ENCODE measurements at regions not wholly inside any gene's neighbourhood (a gene's known extent, or its start where the extent isn't known, plus 50 kb on each side); places are given as distances from the start of the nearest gene placed in this dataset.

- Mint-ChIP-seq H3K4me1 (no peaks in the 10 kb centered on the region), H3K27me3 (no peaks in the 10 kb centered on the region), H3K36me3 (ENCODE audit: low read depth) (no peaks in the 10 kb centered on the region), H3K27ac (no peak overlapping the region), H3K4me3 (no peak overlapping the region), H3K9me3 (no peaks in the 10 kb centered on the region)
- no peak for TF ChIP-seq CTCF (IDR thresholded peaks at IDR 0.05)
- ATAC-seq (ENCODE audit: low read depth) (no peak), DNase-seq (no peak)
- ChIA-PET POLR2A (no interaction called here), CTCF (no interaction called here)
- intact Hi-C loops (cut with micrococcal nuclease): no loop called here
Observed at GRCh38 chr20:61002090-61002489, 250.0 kb upstream of the CDH4 start.

- H3K36me3 Mint-ChIP-seq (ENCODE audit: low read depth): no peaks in the 10 kb centered on the region
- TF ChIP-seq CTCF (IDR thresholded peaks at IDR 0.05): no peak
- ATAC-seq (ENCODE audit: low read depth): no peak
- DNase-seq: no peak
- no peaks in the 10 kb centered on the region for H3K27me3 Mint-ChIP-seq
- ChIA-PET CTCF (no interaction called here), POLR2A (no interaction called here)
- no peak overlapping the region for H3K4me3 Mint-ChIP-seq
- intact Hi-C loops (cut with micrococcal nuclease): no loop called here
- H3K27ac Mint-ChIP-seq: no peak overlapping the region
- H3K4me1 Mint-ChIP-seq: no peaks in the 10 kb centered on the region
- peaks cover 2% of the 10 kb centered on the region for H3K9me3 Mint-ChIP-seq
Observed at GRCh38 chr20:61014491-61014890, 237.6 kb upstream of the CDH4 start.

- no peak for DNase-seq
- TF ChIP-seq CTCF (IDR thresholded peaks at IDR 0.05): no peak
- no peaks in the 10 kb centered on the region for H3K4me1 Mint-ChIP-seq
- ATAC-seq (ENCODE audit: low read depth): no peak
- ChIA-PET POLR2A (no interaction called here), CTCF (no interaction called here)
- H3K27ac Mint-ChIP-seq: no peak overlapping the region
- no peaks in the 10 kb centered on the region for H3K27me3 Mint-ChIP-seq
- intact Hi-C loops (cut with micrococcal nuclease): loop anchor here (1.0 kb wide), 1 partner anchor 22 kb away; no protein-coding TSS in a partner anchor
- H3K36me3 Mint-ChIP-seq (ENCODE audit: low read depth): no peaks in the 10 kb centered on the region
- H3K4me3 Mint-ChIP-seq: no peak overlapping the region
- H3K9me3 Mint-ChIP-seq: peaks cover 3% of the 10 kb centered on the region
Observed at GRCh38 chr20:61015602-61016001, 236.5 kb upstream of the CDH4 start.

GRCh38 chr20:61019322-61019721 lies 232.7 kb upstream of the CDH4 start:
- ATAC-seq (ENCODE audit: low read depth): no peak
- no peak overlapping the region for H3K4me3 Mint-ChIP-seq
- CTCF ChIA-PET: no interaction called here
- TF ChIP-seq CTCF (IDR thresholded peaks at IDR 0.05): no peak
- intact Hi-C loops (cut with micrococcal nuclease): no loop called here
- H3K4me1 Mint-ChIP-seq: no peaks in the 10 kb centered on the region
- peaks cover 3% of the 10 kb centered on the region for H3K9me3 Mint-ChIP-seq
- no peak for DNase-seq
- no peaks in the 10 kb centered on the region for H3K27me3 Mint-ChIP-seq
- POLR2A ChIA-PET: no interaction called here
- no peak overlapping the region for H3K27ac Mint-ChIP-seq
- no peaks in the 10 kb centered on the region for H3K36me3 Mint-ChIP-seq (ENCODE audit: low read depth)

GRCh38 chr20:61023612-61024011 lies 228.4 kb upstream of the CDH4 start:
- intact Hi-C loops (cut with micrococcal nuclease): no loop called here
- Mint-ChIP-seq H3K27ac (no peak overlapping the region), H3K4me3 (no peak overlapping the region), H3K36me3 (ENCODE audit: low read depth) (no peaks in the 10 kb centered on the region), H3K27me3 (no peaks in the 10 kb centered on the region), H3K4me1 (no peaks in the 10 kb centered on the region), H3K9me3 (peaks cover 14% of the 10 kb centered on the region)
- no peak for DNase-seq
- no peak for TF ChIP-seq CTCF (IDR thresholded peaks at IDR 0.05)
- no peak for ATAC-seq (ENCODE audit: low read depth)
- POLR2A ChIA-PET: no interaction called here
- CTCF ChIA-PET: no interaction called here

Measured in activated B cell treated with CpG ODN at 0.5 μM for 24 hours (primary cell).